ENCODE measurements at regions not wholly inside any gene's neighbourhood (a gene's known extent, or its start where the extent isn't known, plus 50 kb on each side); places are given as distances from the start of the nearest gene placed in this dataset.
"Not testable (repeated sequence)": the region's sequence is repeated elsewhere in the genome, so short reads cannot be mapped to it uniquely, and the experiment has no call there.

DNA sequence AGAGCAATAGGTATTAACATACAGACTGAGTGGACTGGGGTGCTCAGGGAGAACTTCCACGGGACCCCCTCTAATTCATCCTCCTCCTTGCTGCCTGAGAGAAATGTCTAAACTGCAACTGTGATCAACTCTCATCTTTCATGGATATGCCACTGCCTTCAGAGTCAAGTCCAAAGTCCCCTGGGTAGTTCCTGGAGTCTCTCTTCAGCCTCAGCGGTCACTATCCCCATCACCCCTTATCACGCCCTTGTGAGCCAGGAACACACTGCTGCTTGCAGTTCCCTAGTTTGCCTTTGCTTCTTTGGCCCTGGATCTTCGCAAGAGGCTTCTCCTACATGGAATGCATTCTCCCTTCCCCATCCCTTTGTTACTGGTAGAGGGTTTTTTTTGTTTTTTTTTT is 58.7 kb upstream of the AUTS2 start:
- DNase-seq (ENCODE audit: low read depth in 2 of 2) = no peak

DNA sequence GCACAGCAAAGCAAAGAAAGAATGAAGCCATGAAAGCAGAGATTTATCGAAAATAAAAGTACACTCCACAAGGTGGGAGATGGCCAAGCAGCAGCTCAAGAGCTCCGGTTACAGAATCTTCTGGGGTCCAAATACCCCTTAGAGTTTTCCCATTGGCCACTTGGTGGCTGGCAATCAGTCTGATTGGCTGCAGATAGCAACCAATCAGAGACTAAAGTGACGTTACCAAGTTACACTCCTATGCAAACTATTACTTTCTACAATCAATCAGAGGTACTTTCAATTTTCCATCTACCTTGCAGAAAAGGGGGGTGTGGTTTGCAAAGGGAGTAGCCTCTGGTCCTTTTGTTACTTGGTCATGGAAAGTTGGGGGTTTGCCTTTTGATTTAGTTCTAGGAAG is 58.0 kb upstream of the AUTS2 start:
- no peak for DNase-seq (ENCODE audit: low read depth in 2 of 2)

DNA sequence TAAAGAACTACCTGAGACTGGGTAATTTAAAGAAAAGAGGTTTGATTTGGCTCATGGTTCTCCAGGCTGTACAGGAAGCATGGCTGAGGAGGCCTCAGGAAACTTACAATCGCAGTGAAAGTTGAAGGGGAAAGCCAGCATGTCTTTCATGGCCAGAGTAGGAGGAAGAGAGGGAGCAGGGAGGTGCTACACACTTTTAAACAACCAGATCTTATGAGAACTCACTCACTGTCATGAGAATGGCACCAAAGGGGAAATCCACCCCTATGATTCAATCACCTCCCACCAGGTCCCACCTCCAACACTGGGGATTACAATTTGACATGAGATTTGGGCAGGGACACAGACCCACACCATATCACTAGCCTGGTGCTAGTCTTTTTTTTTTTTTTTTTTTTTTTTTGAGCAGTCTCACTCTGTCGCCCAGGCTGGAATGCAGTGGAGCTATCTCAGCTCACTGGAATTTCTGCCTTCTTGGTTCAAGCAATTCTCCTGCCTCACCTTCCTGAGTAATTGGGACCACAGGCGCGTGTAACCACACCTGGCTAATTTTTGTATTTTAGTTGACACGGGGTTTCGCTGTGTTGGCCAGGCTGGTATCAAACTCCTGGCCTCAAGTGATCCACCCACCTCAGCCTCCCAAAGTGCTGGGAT is 56.4 kb upstream of the AUTS2 start:
- not testable (repeated sequence) for DNase-seq (ENCODE audit: low read depth in 2 of 2)

- no peak for DNase-seq (ENCODE audit: low read depth in 2 of 2)
These were observed 53.1 kb upstream of the AUTS2 start for GRCh38 chr7:69545175-69545574.
